ENCODE measurements at regions not wholly inside any gene's neighbourhood (a gene's known extent, or its start where the extent isn't known, plus 50 kb on each side); places are given as distances from the start of the nearest gene placed in this dataset.

- TF ChIP-seq RCOR1 (IDR thresholded peaks at IDR 0.05; ENCODE audit: insufficient replicate concordance, low read length) = no peak
- no peak for TF ChIP-seq MAZ (IDR thresholded peaks at IDR 0.05; ENCODE audit: borderline replicate concordance, low read depth, low read length)
- TF ChIP-seq CEBPB (IDR thresholded peaks at IDR 0.05; ENCODE audit: low read depth, low read length) = no peak
- no peak for TF ChIP-seq CTCF (conservative IDR thresholded peaks at IDR 0.05; ENCODE audit: low read depth, low read length)
- TF ChIP-seq USF2 (IDR thresholded peaks at IDR 0.05; ENCODE audit: low read depth, low read length) = no peak
- TF ChIP-seq RAD21 (IDR thresholded peaks at IDR 0.05; ENCODE audit: low read length) = no peak
- TF ChIP-seq FOS (IDR thresholded peaks at IDR 0.05; ENCODE audit: low read depth, low read length) = no peak
- TF ChIP-seq NFE2L2 (IDR thresholded peaks at IDR 0.05; ENCODE audit: low read depth, low read length) = no peak
- TF ChIP-seq BHLHE40 (IDR thresholded peaks at IDR 0.05; ENCODE audit: low read depth, low read length) = no peak
- TF ChIP-seq CHD1 (IDR thresholded peaks at IDR 0.05; ENCODE audit: low read depth, low read length) = no peak
- no peak for TF ChIP-seq MXI1 (IDR thresholded peaks at IDR 0.05; ENCODE audit: borderline replicate concordance, low read depth, low read length)
- no peak for TF ChIP-seq RFX5 (IDR thresholded peaks at IDR 0.05; ENCODE audit: low read depth, low read length)
- TF ChIP-seq, protein P1, sequence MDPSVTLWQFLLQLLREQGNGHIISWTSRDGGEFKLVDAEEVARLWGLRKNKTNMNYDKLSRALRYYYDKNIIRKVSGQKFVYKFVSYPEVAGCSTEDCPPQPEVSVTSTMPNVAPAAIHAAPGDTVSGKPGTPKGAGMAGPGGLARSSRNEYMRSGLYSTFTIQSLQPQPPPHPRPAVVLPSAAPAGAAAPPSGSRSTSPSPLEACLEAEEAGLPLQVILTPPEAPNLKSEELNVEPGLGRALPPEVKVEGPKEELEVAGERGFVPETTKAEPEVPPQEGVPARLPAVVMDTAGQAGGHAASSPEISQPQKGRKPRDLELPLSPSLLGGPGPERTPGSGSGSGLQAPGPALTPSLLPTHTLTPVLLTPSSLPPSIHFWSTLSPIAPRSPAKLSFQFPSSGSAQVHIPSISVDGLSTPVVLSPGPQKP (IDR thresholded peaks at IDR 0.05; ENCODE audit: borderline replicate concordance, low read depth, low read length) = no peak
- no TSS peak for BruUV-seq (replicated peaks)
- no peak overlapping the region for H2AFZ ChIP-seq (replicated peaks; ENCODE audit: low read length, poor library complexity)
- H2BK20ac ChIP-seq (ENCODE audit: low read depth, low read length) = no peak overlapping the region; the same call in 1 of the 2 replicates
- dilution Hi-C loops (cut with HindIII; ENCODE audit: low sequenced_read_pairs, unreplicated experiment) = no loop called here
- H4K20me1 ChIP-seq (ENCODE audit: insufficient read depth, low read length) = no peaks in the 10 kb centered on the region
- no peak overlapping the region; a peak in 1 of 4 replicates for H4K8ac ChIP-seq (ENCODE audit: low read depth in 2 of 2, low read length in 2 of 2)
- peak overlapping the region; percentile 4; the same call in 1 of the 2 replicates for H4K91ac ChIP-seq (ENCODE audit: insufficient read depth, low read depth, low read length)
- ATAC-seq (ENCODE audit: low read depth) = no peak
- H2AK9ac ChIP-seq (replicated peaks; ENCODE audit: low read depth, low read length, poor library complexity) = no peak overlapping the region
- no peaks in the 10 kb centered on the region; the same call in 1 of the 2 replicates for H3K9me1 ChIP-seq (ENCODE audit: insufficient read depth, low read length)
- H3K9ac ChIP-seq (ENCODE audit: low read depth, low read length) = no peak overlapping the region
- no peak for DNase-seq
- H4K5ac ChIP-seq (ENCODE audit: low read depth, low read length) = peak overlapping the region; percentile 4
- no peaks in the 10 kb centered on the region for H3K36me3 ChIP-seq (ENCODE audit: control insufficient read depth, insufficient read depth, low read length)
- peak overlapping the region; percentile 78 for H3K18ac ChIP-seq (ENCODE audit: low read depth, low read length)
- H3K9me3 ChIP-seq (ENCODE audit: control insufficient read depth, insufficient read depth, low read length) = no peaks in the 10 kb centered on the region
- no peak overlapping the region for H3K56ac ChIP-seq (ENCODE audit: extremely low read depth, insufficient read depth, low read length)
- no peak overlapping the region for H3K27ac ChIP-seq (ENCODE audit: insufficient read depth, low read length)
- peaks cover 8% of the 10 kb centered on the region; the same call in 1 of the 2 replicates for H3K4me1 ChIP-seq (ENCODE audit: control insufficient read depth, insufficient read depth, low read length)
- ChIA-PET POLR2A (ENCODE audit: unreplicated experiment) (no interaction called here), CTCF (no interaction called here)
- WGBS, 2 experiments (ENCODE audit: extremely low coverage in 2 of 2, insufficient read length in 1 of 2) = no CpG with 5 or more reads among the region's 5 CpGs
- no peak overlapping the region for H3K4me2 ChIP-seq (ENCODE audit: low read depth, low read length)
- H3K4ac ChIP-seq (ENCODE audit: low read depth, low read length) = peak overlapping the region; percentile 18; the same call in 1 of the 2 replicates
- no peak overlapping the region for H3K4me3 ChIP-seq (ENCODE audit: insufficient read depth, low read depth, low read length)
- no peak overlapping the region for H3K23ac ChIP-seq (ENCODE audit: low read depth, low read length)
- H2AK5ac ChIP-seq (ENCODE audit: low read depth, low read length) = peak overlapping the region; percentile 79
- H3K14ac ChIP-seq (replicated peaks; ENCODE audit: low read depth, low read length) = peak overlapping the region; percentile 19; the same call in 1 of the 2 replicates
- no peaks in the 10 kb centered on the region for H3K27me3 ChIP-seq (ENCODE audit: control insufficient read depth, insufficient read depth, low read length)
- H2BK15ac ChIP-seq (ENCODE audit: low read depth, low read length) = 0 out of 3 replicates have a peak overlapping the region, but pooled peaks have one; percentile 8
- in situ Hi-C loops (cut with MboI; ENCODE audit: low sequenced_read_pairs) = no loop called here
- H2BK5ac ChIP-seq (ENCODE audit: low read depth, low read length, poor library complexity, severe bottlenecking) = no peak overlapping the region
- H2BK120ac ChIP-seq (ENCODE audit: low read depth, low read length) = peak overlapping the region; percentile 39
- intact Hi-C loops (cut with micrococcal nuclease) = no loop called here
- no peaks in the 10 kb centered on the region for H3K79me1 ChIP-seq (ENCODE audit: low read depth in 1 of 2, low read length in 2 of 2)
Observed at GRCh38 chr6:22015944-22016343, 280.9 kb downstream of the PRL start.
